Hematopoietic multipotent progenitor cell treated with erythropoietin and hydrocortisone succinate and interleukin-3 and kit ligand, for 15 days (in vitro differentiated cells): ENCODE measurements at regions not wholly inside any gene's neighbourhood (a gene's known extent, or its start where the extent isn't known, plus 50 kb on each side); places are given as distances from the start of the nearest gene placed in this dataset.
"Not testable (repeated sequence)": the region's sequence is repeated elsewhere in the genome, so short reads cannot be mapped to it uniquely, and the experiment has no call there.

Source experiments
- DNase-seq: peaks from one replicate; pipeline ENCODE4 v3.0.0-alpha.2; 2015; ENCODE audit warnings: low spot score

DNA sequence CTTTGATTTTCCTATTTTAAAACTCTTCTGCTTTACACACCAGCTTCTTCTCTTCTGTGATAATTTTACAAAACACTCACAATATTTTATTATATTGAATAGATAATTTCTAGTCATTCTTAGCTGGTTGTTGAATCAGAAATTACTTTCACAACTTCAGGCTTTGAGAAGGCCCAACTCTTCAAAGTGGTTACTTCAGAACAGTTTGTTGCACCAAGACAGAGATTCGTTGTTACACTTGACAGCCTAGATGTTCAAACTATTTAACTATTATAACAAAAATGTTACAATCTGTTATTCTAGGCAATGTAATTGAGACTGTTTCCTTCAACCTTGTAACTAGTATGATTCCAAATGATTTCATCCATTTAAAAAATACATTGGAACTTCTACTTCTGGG is 333.2 kb upstream of the CHORDC1 start:
- no peak for DNase-seq

DNA sequence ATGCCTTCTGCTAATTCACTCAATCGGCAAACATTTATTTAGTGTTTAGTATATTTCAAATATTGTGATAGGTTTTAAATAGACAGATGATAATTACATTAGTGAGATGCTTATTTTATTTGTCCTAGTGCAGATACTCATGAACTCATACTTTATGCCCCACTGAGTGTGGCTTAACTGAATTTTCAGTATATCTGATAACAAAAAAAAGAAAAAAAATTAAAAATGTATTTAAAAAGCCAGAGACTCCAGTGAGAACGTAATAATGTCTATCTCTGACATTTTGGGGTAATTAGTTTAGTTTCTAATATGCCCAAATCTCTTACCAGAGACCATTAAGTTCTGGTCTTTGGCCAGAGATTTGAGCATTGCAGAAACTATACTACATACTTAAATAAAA is 332.6 kb upstream of the CHORDC1 start:
- DNase-seq = no peak

DNA sequence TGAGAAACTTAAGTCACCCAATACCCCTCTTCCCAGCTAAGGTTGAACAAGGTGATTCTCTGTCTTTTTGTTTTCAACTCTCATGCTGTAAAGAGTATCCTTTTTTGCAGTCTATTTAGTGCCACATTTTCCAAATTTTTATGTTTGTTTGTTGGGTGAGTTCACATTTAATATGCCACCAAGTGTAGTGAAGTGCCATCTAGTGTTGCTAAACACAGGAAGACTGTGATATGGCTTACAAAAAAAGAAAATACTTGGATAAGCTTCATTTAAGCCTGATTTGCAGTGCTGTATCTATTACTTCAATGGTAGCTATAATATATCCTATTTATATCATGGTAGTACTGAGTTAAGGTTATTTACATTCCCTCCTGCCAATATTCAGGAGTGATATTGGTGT is 319.2 kb upstream of the CHORDC1 start:
- DNase-seq = no peak

DNA sequence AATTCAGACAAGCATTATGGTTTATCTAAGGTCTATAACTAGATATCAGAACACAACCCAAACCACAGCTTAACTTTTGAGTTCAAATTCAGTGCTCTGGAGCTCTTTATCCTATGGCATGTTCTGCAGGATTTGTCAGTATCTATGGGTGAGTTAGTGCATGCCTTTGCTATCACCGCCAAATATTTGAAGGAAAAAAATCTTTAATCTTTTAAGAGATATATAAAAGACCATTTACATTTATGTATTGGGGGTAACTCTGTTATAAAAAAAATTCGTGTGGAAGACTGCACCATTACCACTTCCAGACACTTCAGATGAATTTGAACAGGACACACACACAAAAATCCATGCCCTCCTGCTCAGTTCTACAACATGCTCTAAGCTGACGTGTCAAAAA is 313.5 kb upstream of the CHORDC1 start:
- no peak for DNase-seq

DNA sequence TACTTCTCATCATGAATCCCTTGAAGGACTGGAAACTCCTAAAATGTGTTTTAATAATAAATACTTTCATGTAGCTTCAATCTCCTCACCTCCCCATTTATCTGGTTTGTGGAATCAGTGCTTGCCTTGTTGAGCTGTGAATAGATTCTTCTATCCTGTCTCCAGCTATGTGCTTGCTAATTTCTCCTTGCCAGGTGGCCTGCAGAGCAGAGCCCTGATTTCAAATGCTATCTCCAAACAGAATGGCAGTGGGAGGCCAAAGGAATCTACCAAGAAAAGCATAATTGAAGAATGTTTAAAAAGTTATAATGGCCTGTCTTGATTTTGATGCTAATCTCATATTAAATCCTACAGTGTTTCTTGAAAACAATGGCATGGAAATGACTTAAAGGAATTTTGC is 309.3 kb upstream of the CHORDC1 start:
- DNase-seq = no peak

DNA sequence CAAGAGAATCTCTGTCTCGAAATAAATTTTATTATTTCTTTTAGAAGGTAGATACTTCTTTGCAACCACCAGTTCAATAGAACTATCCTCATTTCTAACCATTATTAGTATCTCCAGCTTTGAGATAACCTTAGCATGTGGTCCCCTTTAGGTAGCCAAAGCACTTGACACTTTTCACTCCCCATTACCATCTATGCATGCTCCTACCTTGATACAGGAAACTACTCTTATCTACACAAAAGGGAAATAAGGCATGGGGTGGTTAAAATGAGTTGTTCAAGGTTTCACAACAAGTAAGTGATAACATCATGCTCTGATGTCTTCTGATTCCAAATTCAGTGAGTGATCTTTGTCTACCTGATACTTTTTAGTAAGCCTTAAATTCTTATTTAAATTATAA is 308.2 kb upstream of the CHORDC1 start:
- DNase-seq = no peak

DNA sequence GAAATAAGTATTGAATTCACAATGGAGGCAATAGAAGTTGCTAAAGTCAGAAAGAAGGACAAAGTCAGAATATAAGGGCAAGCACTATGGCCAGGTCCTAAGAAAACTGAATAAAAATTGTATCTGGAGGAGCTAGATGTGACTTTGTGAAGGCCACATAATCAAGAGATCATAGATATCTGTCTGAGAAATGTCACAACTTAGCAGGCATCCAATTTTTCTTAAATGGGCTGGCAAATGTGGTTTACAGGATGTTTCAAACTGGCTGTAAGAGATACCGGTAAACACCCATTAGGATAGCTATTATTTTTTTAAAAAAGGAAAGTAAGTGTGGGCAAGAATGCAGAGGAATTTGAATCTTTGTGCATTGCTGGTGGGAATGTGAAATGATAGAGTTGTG is 303.1 kb upstream of the CHORDC1 start:
- DNase-seq = no peak

DNA sequence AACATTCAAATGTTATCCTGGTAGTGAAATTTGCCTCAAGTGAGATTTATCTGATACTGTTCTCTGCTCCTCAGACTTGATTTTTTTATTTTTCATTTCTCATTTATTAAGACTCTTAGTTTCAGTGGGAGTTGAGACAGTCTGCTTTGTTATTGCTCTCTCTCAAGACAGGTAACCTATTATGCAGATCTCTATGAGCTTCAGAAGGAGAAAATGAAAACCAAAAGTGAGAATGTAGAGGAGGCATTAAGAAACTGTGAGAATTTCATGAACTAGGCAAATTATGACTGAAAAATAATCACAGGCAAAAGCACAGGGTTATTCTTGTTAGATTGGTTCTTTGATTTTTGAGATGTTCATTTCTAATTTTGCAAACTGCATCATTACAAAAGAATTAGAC is 290.0 kb upstream of the CHORDC1 start:
- DNase-seq = no peak

DNA sequence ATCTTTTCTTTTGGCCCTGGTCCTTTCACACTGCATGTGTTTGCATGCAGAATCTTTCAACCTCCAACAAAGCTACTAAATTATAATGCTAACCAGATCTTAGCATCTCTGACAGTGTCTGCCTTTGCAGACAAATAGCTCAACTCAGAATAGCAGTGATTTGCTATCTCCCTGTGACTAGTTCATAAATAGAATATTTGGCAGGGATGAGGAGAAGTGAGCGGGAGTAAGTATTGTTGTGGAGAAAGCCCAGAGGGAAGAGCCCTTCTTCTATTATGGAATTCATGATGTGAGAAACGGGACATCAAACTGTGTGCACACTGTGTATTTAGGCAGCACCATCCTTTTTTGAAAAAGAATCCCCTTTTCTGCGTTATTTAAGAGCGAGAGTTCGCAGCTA is 288.0 kb upstream of the CHORDC1 start:
- DNase-seq = no peak

DNA sequence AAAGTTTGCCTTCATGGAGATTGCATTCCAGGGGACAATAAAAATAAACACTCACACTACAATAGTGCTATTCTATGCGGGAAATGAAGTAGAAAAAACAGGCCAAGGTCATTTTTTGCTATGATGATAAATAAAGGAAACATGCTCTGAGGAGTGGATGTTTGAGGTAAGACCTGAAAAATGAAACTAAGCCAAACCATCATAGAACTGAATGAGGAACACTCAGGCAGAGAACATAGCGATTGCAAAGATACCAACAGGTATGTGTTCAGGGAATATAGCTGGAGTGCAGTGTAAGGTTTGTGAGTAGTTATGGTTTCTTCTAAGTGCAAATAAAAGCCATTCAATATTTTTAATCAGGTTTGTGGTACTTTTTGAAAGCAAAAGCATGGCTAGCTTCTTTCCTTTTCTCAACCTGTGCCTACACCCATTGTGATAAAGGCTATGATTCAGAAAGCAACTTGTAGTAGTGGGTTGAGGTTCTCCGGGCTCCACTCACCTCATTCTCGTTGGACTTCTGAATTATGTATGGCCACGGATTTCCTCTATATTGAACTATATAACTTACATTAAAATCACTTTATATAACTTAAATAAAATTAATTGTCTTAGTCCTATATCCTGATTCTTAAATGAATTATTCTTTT is 278.2 kb upstream of the CHORDC1 start:
- no peak for DNase-seq

DNA sequence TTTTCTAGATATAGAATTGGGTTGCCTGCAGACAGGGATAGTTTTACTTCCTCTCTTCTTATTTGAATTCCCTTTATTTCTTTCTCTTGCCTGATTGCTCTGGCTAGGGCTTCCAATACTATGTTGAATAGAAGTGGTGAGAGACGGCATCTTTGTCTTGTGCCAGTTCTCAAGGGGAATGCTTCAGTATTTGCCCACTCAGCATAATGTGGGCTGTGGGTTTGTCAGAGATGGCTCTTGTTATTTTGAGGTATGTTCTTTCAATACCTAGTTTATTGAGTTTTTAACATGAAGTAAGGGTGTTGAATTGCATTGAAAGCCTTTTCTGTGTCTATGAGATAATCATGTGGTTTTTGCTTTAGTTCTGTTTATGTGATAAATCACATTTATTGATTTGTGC is 273.9 kb upstream of the CHORDC1 start:
- DNase-seq = no peak

DNA sequence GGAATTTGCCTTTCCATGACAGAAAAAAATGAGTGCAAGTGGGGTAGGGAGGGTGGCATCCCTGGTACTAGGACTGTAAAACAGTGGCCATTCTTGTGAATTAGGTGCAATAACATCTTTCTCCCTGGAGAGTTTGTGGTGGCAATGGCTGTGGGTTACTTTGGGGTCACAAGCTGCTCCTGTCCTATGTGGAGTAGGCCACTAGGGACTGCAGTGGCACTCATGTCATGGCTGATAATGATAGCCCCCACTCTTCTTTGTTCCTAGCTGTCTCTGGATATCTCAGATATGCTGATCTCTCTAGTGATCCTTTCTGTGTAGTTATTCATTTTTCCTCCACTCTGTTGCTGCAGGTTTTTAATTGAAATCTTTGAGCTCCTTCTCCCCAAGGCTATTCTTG is 270.5 kb upstream of the CHORDC1 start:
- no peak for DNase-seq

DNA sequence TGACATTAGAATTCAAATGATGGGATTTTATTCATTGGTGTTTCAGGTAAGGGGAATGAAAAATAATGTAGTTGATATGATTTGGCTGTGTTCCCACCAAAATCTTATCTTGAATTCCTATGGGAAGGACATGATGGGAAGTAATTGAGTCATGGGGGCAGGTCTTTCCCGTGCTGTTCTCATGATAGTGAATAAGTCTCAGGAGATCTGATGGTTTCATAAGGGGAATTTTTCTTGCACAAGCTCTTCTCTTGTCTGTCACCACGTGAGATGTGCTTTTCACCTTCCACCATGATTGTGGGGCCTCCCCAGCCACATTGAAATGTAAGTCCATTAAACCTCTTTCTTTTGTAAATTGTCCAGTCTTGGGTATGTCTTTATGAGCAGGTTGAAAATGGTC is 268.6 kb upstream of the CHORDC1 start:
- DNase-seq = no peak

DNA sequence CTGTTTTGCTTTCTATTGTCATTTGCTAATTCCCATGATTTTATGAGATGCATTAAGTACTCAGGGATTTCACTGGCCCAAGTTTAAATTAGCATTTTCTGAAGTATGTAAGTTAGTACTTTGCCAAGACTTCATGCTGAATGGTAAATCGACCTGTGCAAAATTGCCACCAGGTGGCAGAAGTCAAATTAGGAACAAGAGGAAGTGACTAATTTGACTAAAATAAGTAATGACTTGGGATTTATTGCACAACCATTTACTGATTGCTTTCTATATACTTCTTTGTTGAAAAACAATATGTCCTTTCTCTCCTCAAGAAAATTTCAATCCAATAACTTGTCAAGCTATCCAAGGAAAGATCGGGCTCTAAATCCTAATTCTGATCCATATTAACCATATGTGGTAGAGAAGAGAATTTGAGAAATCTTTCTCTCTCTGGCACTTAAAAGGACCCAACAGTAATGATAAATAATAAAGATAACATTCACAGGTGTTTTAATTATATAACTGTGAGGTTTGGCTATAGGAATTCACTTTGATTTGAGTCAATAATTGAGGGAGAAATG is 253.7 kb upstream of the CHORDC1 start:
- no peak for DNase-seq

DNA sequence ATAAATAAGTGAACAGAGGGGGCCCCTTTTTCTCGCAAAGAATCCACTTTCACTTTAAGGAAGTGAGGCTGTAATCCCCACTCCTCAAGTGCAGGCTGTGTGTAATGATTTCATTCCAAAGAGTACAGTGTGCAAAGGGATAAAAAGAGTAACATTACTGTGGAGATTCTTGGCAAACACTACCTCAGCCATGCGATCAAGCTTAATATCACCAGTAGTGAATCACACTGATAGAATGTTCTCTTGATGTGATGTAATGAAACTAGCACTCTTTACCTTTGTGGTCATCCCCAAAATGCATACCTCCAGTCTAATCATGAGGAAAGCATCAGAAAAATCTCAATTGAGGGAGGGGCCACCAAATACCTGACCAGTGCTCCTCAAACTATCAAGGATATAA is 246.1 kb upstream of the CHORDC1 start:
- no peak for DNase-seq

DNA sequence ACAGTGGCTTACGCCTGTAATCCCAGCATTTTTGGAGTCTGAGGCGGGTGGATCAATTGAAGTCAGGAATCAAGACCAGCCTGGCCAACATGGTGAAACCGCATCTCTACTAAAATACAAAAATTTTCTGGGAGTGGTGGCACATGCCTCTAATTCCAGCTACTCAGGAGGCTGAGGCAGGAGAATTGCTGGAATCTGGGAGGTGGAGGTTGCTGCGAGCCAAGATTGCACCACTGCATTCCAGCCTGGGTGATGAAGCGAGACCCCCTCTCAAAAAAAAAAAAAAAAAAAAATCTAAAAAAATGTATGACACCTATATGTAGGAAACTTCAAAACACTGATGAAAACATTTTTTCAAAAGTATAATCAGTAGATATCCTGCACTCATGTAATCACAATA is 242.7 kb upstream of the CHORDC1 start:
- DNase-seq = no peak

DNA sequence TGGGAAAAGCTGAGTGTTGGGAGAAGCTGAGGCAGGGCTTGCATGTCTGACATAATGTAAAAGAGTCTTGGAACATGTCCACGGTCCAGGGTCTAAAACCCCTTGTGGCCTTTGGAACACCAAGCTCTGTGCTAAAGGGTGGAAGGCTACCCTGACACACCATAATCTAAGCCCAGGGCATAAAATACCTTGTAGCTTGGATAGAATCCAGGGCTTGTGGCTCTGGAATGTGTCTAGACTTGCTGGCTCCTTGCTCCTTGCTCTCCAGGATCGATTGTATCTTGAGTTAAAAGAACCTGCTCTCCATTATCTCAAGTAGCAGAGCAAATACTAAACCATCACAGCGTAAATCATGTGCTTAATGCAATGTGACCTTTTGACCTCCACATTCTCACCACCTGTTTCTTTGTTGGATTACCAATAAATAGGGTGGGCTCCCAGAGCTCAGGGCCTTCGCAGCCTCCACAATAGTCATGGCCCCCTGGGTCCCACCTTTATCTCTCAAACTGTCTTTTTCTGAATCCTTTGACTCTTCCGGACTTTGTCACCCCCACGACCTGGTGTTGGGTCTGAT is 232.6 kb upstream of the CHORDC1 start:
- DNase-seq = not testable (repeated sequence)

DNA sequence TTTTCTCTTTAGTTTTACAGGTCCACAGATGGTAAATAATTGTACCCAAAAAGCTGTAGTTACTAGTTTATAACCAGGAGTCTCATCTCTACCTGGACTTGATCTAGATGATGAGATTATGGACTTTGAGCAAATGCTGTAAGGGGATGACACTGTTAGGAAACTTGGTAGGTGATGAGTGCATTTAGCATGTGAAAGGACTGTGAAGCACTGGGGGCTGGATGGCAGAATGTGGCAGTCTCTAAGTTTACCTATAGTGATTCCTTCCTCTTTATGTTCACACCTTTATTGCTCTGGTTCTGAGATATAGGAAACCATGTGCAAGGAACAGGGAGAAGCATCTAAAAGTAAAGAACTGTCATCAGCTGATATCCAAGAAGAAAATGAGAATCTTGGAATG is 230.7 kb upstream of the CHORDC1 start:
- DNase-seq = no peak

DNA sequence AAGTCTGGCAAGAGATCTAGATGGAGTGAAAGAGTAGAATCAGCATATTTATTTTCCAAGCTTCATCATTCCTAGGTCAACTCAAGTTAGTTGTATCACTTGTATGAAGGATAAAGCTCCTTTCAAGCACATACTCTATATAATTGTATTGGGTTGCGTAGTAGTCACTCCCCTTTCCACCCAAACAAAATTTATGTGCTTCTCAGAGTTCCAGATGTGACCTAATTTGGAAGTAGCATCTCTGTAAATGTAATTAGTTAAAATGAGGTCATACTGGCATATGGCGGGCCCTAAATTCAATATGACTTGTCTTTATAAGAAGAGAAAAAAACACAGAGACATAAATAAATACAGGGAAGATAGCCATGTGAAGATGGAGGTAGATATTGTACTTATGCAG is 226.8 kb upstream of the CHORDC1 start:
- DNase-seq = no peak

DNA sequence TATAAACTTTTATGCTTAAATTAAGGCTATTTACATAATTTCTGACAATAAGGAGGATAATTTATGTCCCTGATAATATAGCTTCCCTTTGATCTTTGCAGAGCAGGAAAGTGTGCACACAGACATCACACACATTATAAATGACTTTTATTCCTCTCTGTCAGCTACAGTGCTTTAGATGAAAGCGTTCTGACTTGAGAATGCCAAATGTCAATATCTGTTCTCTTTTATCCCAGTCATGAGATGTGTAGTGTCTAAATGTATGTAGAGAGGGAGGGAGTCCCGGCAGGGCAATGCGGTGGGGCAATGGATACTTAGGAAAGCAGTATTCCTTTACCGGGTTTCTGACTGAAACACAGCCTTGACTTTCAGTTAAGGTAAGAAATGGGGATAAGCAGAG is 225.4 kb upstream of the CHORDC1 start:
- no peak for DNase-seq

DNA sequence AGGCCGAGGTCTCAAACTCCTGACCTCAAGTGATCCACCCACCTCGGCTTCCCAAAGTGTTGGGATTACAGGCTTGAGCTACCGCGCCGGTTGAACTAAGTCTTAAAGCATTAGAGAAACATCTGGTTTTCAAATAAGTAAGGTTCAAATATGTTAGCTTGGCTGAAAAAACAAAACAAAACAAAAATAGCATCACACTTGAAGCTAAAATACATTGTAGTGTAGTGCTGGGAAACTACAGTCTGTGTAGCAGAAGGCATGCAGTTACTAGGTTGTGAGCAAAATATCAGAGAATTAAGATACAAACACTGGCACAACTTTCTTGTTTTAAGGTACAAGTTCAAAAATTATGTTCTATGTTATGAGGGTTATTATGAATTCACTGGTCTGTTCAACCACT is 224.8 kb upstream of the CHORDC1 start:
- no peak for DNase-seq

DNA sequence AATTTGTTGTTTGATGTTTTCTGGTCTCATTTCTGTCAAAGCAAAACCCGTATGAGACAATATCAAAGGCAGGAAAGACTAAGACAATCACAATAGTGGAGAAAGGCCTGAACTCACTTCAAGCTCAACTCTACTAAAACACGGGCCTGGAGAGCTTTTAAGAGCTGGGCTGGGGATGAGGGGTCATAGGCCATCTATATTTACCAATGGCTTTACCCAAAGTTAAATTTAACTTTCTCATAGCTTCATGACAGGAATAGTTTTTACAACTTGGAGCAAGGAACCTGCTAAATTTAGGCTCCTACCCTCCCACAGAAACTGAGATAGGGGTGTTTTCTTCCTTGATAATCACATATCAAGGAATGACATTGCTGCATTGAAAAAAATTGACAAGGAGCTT is 223.4 kb upstream of the CHORDC1 start:
- DNase-seq = no peak

DNA sequence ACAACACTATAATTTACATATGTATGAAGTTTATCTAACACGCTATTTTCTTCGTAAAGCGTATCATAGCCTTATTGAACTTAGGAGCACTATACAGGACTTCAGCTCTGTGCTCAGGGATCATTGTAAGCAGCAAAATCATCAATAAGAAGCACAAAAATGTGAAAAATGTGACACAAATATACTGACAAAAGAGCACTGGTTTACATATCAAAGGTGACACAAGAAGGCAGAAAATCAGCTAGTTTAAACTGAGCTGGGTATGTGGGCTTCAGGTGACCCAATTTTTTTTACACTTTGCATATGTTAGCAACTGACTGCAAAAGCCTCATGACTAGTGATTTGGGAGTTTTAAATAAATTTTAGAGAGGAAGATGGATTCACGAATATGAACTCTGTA is 215.2 kb upstream of the CHORDC1 start:
- no peak for DNase-seq

DNA sequence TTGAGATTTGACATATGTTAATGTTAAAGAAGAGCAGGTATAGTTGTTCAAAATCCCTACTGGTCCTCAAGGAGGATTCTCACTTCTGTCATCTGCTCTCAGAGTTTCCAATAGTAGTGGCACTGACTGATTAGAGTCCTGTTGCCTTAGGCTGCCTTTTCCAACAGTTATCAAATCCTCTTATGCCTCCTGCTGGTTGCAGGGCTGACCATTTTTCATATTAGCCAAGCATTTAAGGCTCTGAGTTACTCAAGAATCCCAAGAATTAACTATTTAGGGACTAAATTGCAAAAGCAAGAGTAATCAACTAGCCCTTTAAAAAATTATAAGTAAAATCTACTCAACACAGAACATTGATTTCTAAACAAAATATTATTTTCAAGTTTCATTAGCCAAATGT is 212.0 kb upstream of the CHORDC1 start:
- DNase-seq = no peak
